Right ventricle myocardium superior (tissue), 1 donor: ENCODE measurements at regions not wholly inside any gene's neighbourhood (a gene's known extent, or its start where the extent isn't known, plus 50 kb on each side); places are given as distances from the start of the nearest gene placed in this dataset.

ENCODE experiments used
- ATAC-seq: fragments of 200-7000 bp; cut with Tn5 transposase; one replicate; pipeline ENCODE4 v1.9.1; 2020; ENCODE audit warnings: mild to moderate bottlenecking; ENCODE audit not compliant: poor library complexity
- DNase-seq: peaks from one replicate; pipeline ENCODE4 v3.0.0-alpha.2; 2020
- intact Hi-C: fragments of 100-400 bp; cut with DNase I; formaldehyde crosslinking; loops from one replicate; pipeline ENCODE4 v1.11.2; 2022
- donor health status: DM: no; HTN: yes; CAD: no; lungs with severe emphysema.

DNA sequence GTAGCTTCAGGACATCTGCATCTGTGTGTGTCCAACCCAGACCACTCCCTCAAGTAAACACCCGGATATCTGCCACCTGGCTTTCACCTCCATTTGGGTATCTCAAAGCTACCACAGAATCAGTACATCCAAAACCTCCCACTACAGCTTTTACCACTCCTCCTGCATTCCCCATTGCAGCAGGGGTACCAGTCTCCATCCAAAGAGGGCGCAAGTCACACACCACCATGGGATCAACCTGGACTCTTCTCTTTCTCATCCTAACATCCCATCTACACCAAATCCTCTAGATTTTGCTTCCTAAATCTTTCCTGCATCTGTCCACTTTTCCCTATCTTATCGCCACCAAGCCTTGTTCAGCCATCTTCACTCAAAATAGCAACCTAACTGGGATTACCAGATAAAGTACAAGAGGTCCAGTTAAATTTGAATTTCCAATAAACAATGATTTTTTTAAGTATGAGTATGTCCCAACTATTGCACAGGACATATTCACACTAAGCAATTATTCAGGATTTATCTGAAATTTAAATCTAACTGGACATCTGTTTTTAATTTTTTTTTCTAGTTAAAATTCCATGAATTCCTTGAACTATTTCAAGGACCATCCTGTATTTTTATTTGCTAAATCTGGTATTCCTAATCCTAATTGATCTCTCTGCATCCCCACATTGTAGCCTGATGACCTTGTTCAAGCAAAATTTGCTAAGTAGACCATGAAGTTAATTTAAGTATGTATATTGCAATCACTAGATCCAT is 164.3 kb upstream of the MLN start:
- DNase-seq (no peak), ATAC-seq (no peak)
- intact Hi-C loops, result no loop called here

DNA sequence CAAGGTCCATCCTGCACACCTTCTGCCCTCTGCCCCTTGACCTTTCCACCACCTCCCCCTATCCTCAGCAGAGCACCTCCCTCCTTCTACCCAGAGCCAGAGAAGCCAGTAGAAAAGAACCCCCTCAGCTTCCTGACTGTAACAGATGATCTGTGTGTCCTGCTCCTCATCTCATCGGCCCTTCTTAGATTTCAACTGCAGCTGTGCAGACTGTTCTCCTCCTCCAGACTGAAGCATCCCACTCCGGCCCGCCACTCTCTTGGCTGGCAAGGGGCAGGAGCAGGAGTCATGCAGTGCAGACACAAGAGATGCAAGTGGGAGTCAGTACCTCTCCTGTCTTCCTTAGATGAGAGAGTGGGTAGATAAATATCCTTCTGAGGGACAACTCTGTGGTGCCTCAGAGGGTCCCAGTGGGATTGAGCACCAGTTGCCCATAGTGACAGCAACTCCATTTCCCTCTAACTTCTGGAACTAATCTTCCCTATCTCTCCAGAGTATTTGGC is 163.5 kb upstream of the MLN start:
- intact Hi-C loops, result no loop called here
- ATAC-seq (no peak), DNase-seq (no peak)

DNA sequence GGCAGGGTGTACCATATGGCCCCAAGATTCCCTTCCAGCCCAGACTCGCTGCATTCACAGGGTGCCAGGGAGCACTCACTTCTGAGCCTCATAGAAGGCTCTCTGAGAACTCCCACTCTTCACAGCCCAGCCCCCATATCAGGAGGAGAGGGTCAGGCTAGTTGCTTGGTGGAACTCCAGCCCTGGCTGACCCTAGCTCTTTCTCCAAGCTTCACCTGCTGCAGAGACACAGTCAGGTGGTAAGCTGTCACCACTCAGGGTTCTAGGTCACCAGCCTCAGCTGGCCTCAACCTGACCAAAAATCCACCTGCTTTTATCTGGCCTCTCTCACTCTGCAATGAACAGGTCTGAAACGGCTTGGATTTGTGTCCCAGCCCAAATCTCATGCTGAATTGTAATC is 162.7 kb upstream of the MLN start:
- no peak for ATAC-seq
- no peak for DNase-seq
- intact Hi-C loops, result no loop called here

DNA sequence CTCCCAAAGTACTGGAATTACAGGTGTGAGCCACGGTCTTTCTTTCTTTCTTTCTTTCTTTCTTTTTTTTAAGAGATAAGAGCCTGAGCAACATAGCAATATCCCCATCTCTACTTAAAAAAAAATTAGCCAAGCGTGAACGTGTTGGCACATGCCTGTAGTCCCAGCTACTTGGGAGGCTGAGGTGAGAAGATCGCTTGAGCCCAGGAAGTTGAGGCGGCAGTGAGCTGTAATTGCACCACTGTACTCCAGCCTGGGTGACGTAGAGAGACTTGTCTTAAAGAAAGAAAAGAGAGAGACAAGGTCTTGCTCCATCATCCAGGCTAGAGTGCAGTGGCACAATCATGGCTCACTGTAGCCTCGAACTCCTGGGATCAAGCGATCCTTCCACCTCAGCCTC is 162.0 kb upstream of the MLN start:
- no peak for ATAC-seq
- intact Hi-C loops, result no loop called here
- DNase-seq, result no peak

DNA sequence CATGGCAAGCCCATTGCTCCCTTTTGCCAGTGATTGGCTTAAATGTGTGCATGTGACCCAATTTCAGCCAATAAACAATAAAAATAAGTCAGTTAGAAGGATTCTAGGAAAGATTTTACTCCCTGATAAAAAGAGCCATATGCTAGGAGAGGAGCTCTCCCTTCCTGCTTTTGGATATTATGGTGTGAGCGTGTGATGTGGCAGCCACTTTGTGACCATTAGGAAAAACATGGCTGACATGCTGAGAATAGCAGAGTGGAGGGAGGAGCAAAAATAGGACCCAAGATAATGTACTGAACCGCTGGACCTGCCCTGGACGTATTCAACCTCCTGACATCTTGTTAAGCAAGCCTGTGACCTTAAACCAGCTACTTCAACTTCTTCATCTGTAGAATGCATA is 160.6 kb upstream of the MLN start:
- no peak for DNase-seq
- intact Hi-C loops, result no loop called here
- no peak for ATAC-seq

DNA sequence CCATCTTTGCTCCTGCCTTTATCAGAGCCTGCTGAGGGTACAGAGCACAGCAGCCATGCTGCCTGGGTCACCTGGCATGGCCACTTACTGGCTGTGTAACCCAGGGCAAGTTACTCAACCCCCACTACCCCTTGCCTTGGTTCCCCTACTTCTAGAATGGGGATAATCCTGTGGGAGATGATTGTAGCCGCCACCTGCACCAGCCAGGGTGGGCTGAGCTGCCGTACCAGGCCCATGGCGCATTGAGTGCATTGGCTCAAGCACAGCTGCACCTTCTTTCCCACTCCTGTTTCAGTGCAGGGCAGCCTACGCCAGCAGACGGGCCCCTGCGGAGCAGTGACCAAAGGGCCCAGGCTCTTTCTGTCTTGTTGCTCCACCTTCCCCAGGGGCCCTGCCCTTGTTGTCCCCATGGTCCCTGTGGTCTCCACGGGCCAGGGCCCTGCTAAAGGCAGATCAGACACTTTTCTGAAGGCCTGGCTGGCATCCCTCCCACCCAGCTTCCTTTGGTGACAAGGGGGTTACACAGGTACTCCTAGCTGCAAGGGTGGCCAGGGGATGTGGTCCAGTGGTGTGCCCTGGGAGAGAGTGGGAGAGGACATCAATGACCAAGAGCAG is 159.4 kb upstream of the MLN start:
- ATAC-seq (no peak), DNase-seq (no peak)
- intact Hi-C loops, result no loop called here

DNA sequence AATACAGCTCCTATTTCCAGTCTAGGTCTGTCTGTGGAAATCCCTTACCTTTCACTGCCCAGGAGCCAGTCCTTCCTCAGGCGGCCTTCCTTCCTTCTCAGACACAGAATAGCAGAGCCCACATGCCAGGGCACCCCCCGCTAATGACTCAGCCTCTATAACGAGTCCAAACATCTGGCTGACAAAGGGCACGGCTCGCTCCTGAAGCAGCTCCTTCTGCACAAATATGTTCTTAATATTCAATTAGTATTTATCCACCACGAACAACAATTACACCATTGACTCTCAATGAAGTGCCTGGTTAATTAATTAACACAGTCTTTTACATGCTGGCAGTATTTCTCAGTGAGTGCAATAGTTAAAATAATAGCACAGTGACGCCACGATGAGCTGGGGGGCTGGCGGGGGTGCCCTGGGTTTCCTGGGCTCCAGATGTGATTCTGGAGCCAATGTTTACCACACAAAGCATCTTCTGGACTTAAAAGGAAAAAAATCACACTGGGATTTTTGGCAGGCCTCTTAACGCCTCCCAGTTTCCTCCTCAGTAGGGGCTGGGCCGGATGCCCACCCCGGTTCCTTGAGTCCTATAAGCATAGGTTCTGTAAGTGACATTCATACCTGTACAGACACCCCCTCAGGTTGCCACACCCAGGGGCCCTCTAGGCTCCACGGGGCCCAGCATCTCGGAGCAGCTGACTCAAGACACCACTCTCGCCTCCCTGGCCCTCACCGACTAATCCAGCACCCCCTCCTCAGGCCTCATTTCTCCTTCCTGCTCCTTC is 158.6 kb upstream of the MLN start:
- DNase-seq (no peak), ATAC-seq (no peak)
- intact Hi-C loops, result no loop called here

DNA sequence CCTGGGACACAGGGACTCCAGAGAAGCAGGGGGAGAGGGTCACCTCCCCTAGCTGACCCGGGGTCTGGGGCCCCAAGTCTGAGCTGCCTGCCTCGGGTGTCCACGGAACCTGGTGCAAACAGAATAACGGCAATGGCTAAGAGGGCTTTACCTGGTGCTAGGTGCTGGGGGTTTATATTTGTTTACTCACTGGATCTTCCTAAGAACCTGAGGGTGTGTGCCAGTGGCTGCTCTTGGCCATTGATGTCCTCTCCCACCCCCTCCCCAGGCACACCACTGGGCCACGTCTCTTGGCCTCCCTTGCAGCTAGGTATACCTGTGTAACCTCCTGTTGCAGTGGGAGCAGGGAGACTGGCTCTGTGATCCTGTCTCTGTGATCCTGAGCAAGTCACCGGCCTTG is 157.9 kb upstream of the MLN start:
- DNase-seq (no peak), ATAC-seq (no peak)
- intact Hi-C loops, result no loop called here

DNA sequence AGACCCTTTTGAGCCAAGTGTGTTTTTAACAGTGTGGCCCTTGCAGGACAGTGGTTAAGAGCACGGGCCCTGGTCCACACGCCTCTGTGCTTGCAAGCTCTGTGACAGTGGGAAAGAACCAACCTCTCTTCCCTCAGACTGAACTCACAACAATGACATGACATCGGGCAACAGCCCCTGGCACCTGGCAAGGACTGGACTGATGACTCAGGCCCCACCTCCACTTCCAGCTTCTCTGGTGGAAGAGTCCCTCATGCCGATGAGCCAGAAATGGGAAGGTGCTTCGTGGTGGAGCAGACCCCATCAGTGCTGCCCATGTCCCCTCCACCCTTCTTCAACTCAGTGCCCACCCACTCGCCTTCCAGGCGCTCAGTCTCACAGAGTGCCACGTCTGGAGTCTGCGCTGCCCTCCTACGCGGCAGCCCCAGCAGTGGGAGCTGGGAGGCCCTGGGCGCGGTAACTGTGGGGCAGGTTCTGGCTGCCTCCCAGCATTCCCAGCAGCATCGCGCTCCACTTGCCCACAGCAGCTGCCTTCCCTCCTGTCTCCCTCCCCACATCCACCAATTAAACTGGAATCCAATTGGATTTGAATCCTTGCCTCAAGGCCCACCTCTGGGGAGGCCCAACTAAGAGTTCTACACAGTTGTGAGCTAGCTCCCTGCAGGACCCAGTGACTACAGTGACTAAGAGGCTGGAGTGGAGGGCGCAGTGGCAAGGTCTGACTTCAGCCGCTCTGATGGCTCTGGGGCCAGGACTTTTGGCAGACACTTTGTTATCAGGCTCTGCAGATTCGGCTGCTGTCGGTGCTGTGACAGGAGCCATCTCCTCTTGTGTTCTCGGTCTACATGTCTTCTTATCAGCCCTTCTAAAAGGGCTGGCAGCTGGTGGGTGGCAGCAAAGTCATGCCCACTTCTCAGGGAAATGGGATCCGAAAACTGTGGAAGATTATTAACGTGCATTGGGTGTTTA is 156.8 kb upstream of the MLN start:
- intact Hi-C loops, result no loop called here
- DNase-seq (no peak), ATAC-seq (no peak)

DNA sequence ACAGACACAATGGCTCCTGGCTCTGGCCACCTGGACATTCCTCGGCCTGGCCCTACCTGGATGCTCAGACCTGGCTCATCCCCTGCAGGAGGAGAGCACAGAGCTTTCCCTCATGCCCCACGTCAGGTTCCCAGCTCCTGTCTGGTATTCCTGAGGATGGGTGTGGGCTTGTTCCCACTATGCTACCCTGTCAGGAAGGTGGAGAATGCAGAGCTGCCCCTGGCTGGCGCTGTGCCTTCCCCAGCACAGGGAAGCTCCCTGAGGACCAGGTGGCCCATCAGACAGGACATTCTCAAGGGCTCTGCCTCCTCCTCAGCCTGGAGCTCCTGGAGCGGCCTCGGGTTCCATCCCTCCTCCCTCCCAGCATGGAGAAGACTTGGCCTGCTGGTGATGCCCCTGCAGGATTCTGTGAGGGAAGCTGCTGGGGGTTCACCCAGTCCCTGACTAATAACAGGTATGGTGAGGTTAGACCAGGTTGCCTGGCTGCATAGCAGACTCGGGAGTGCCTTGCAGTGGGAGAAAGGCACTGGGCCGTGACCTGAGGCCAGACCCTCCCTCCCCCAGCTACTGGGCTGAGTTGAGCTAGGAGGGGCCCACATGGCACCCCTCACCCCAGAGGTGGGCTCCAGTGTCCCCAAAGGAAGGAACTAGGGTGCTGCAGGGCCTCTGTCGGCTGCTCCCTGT is 156.0 kb upstream of the MLN start:
- intact Hi-C loops, result no loop called here
- no peak for DNase-seq

DNA sequence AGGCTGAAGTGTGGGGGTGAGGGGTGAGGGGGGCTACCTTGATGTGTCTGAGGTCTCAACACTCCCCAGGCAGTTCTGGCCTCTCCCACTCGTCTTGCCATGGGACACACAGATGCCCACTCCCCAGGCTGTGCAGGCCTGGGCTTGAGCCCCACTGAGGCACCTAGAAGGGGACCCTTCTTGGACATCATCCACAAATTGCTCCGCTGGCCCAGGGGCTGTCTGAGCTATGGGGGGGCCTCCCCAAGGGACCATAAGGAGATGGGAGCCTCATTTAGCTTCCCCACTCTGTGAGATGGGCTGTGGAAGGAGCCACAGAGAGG is 155.5 kb upstream of the MLN start:
- intact Hi-C loops, result no loop called here
- no peak for ATAC-seq
- no peak for DNase-seq

More for the DNA sequence above, 156.0 kb upstream of the MLN start:
- ATAC-seq, result no peak

DNA sequence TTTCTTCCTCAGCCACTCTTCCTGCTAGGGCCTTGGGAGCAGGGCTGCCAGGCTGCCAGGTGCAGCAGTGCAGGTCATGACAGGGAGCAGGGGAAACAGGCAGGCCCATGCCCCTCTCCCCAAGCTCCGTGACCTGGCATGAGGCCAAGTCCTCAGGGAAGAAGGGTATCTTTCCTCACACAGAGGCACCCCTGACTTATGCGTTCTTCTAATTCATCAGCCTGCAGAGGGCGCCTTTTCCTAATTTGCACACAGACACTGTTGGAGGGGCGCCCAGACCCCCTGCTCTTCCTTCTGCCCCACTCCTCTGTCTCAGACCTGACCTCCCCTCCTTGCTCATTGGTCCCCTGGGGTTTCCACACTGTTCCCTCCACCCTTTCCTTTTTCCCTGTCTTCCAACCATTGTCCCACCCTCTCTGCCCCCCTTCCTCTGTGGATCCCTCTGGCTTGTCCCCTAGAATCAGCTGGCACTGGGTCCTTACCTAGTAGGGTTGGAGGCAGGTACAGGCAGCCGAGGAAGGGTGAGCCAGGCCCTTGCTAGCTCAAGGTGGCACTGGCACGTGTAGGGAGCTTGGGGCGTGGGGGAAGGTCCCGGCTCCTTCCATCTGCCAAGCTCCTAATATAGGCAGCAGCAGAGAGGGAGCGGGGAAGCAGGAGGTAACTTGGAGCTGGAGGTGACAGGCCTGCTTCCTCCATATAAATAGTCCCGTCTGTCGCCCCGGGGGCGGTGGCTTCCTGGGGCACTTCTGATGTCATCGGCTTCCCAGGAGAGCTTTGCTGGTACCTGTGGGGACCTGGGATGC is 154.9 kb upstream of the MLN start:
- intact Hi-C loops, result no loop called here
- DNase-seq, result no peak
- ATAC-seq, result no peak

DNA sequence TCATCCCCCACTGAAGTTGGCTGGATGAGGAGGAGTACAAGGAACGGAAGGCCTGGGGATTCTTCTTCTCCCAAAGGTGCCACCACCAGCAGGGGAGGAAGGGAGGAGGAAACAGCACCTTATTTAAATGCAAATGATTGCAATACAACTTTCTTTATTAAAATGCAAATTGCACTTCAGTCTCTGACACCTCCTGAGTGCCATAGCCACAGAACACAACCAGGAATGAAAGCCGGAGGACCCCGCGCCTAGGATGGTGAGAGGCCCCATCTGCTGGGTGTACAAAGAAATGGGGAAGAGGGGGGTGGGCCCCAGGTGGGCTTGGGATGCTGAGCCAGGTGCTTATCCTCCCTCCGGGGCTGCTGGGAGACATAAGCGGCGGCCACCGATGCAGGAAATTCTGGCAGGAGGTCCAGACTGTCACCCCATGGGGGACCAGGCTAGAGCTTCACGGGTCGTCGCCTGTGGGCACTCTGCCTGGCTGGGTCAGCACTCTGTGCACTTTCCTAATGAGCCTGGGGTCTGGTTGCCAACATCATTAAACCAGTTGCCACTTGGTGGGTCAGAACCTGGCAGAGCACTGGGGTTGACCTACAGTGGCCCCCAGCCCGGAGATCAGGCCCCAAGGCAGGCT is 154.2 kb upstream of the MLN start:
- ATAC-seq (no peak), DNase-seq (no peak)
- intact Hi-C loops, result no loop called here

DNA sequence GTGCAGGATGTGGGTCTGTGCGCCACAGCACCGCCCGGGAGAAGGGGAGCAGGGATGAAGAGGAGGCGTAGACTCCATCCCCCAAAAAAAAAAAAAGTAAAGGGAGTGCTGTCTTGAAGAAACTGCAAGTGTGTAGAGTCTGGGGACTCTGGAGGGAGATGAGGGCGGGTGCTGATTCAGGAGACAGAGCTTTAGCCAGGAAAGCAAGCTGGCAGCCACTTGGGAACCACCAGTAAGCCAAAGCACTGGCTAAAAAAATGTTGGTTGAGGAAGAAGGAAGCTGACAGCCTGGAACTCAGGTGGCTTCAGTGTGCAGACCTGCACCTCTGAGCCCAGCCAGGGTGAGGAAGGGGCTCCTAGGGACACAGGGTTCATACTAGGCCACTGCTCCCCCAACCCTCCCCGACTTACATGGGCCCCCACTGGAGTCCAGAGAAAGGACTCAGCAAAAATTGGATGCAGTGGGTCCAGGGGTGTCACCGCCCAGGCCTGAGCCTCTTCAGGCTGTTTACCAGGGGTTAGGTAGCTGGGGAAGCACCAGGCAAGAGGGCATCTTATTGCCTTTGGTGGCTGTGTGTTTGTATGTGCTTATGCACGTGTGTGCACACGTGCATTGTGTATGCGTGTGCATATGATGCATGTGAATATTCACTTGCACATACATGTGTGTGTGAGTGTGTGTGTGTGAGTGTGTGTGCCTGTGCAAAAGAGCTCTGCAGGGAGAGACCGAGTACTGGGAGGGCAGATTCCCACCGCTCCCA is 153.5 kb upstream of the MLN start:
- intact Hi-C loops, result no loop called here
- no peak for DNase-seq
- ATAC-seq, result no peak

DNA sequence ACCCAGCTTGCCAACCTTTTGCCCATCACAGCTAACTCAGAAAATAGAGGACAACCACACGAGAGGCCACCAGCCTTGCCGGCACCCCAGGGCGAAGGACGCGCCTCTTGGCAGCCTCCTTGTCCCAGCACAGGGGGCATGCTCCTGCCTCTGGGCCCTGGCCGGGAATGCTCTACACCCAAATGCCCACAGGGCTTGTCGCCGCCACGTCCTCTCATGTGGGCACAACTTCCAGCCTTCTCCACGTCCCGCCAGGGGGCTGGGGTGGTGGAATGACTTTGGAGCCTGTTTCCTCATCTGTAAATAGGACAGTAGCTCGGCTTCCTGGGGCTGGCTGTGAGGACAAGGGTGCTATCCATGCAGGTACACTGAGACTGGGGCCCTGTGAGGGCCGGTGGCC is 152.4 kb upstream of the MLN start:
- ATAC-seq (no peak), DNase-seq (no peak)
- intact Hi-C loops, result no loop called here

DNA sequence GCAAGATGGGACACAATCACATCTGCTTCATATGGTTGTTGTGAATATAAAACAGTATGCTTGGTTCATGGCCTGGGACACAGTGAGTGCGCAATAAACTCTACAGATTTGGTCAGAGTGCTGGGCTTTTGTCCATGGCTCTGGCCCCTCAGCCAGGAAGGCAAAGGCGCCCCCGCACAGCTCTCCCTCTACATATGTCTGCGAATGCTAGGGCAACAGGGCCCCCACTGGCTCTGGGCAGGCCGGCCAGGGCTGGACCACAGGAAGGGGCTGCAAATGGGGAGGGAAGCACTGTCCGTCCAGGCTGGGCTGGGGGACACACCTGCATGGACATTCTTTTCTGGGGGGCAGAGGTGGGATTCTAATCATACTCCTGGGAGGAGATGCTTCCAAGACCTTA is 151.8 kb upstream of the MLN start:
- no peak for DNase-seq
- intact Hi-C loops, result no loop called here
- no peak for ATAC-seq

DNA sequence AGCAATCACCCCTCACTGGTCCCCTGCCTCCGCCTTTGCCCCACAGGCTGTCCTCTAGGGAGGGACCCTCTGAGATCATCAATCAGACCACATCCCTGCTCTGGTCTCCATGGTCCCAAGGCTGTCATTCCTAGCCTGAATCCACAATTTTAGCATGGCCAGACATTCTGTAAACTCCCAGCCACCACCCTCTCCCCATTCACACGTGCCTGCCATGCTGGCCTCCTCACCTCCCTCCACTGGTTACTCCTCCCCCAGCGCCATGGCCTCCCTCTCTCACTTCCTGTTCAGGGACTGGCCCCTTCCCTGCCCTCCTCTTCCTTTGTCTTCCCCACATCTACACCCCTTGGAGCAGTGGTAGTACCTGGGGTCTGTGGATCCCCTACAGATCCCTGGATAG is 150.7 kb upstream of the MLN start:
- ATAC-seq (no peak), DNase-seq (no peak)
- intact Hi-C loops, result no loop called here
